ENCODE measurements at regions not wholly inside any gene's neighbourhood (a gene's known extent, or its start where the extent isn't known, plus 50 kb on each side); places are given as distances from the start of the nearest gene placed in this dataset.
A peak's percentile ranks its signal among the peaks of the same experiment; 100 is the strongest.

DNA sequence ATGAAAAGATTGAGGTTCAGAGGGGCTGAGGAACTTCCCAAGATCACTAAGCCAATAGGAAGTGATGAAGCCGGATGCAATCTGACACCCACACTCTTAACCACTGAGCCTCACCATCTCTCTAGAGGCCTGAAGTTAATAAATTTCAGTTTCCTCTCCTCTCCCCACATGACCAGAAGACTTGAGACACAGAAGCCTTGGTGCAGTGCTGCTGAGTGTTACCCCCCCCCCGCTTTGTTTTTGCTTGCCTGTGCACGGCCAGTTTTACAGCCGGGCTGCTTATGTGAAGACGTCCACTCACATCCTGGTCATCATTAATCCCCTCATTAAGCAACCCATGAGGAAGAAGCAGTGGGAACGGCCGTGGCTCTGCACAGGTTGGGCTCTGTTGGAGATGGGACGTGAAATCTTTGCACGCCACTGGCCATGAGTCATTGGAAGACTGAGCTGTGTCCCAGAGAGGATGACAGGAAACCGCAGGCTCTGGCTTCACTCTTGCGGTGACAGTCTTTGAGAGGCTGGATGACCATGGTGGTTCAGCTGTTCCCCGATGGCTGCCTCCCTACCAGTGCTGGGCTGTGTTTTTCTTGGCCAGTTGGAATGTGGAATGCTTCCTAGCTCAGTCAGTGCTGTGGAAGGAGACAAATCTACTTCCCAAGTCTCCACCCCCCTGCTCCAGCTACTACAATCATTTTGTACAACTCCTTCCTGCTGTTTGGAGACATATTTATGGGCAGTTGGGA, 232.6 kb upstream of the LRTM1 start:
- DNase-seq (ENCODE audit: low read depth, low spot score): peak; percentile 100
- in situ Hi-C loops (cut with HindIII; ENCODE audit: low sequenced_read_pairs): no loop called here
- TF ChIP-seq, protein P1, sequence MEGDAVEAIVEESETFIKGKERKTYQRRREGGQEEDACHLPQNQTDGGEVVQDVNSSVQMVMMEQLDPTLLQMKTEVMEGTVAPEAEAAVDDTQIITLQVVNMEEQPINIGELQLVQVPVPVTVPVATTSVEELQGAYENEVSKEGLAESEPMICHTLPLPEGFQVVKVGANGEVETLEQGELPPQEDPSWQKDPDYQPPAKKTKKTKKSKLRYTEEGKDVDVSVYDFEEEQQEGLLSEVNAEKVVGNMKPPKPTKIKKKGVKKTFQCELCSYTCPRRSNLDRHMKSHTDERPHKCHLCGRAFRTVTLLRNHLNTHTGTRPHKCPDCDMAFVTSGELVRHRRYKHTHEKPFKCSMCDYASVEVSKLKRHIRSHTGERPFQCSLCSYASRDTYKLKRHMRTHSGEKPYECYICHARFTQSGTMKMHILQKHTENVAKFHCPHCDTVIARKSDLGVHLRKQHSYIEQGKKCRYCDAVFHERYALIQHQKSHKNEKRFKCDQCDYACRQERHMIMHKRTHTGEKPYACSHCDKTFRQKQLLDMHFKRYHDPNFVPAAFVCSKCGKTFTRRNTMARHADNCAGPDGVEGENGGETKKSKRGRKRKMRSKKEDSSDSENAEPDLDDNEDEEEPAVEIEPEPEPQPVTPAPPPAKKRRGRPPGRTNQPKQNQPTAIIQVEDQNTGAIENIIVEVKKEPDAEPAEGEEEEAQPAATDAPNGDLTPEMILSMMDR (IDR thresholded peaks at IDR 0.05; ENCODE audit: low read depth, low read length): no peak
- H3K4me3 ChIP-seq (ENCODE audit: low read depth, low read length): no peak overlapping the region

- H3K4me3 ChIP-seq (ENCODE audit: low read depth, low read length): no peak overlapping the region
- TF ChIP-seq, protein P1 (IDR thresholded peaks at IDR 0.05; ENCODE audit: low read depth, low read length): no peak
- in situ Hi-C loops (cut with HindIII; ENCODE audit: low sequenced_read_pairs): no loop called here
- no peak for DNase-seq (ENCODE audit: low read depth, low spot score)
Observed at GRCh38 chr3:55159711-55160110, 231.9 kb upstream of the LRTM1 start.

- no peak for DNase-seq (ENCODE audit: low read depth, low spot score)
- TF ChIP-seq, protein P1 (IDR thresholded peaks at IDR 0.05; ENCODE audit: low read depth, low read length): no peak
- H3K4me3 ChIP-seq (ENCODE audit: low read depth, low read length): no peak overlapping the region
- in situ Hi-C loops (cut with HindIII; ENCODE audit: low sequenced_read_pairs): no loop called here
Observed at GRCh38 chr3:55159016-55159415, 231.2 kb upstream of the LRTM1 start.

DNA sequence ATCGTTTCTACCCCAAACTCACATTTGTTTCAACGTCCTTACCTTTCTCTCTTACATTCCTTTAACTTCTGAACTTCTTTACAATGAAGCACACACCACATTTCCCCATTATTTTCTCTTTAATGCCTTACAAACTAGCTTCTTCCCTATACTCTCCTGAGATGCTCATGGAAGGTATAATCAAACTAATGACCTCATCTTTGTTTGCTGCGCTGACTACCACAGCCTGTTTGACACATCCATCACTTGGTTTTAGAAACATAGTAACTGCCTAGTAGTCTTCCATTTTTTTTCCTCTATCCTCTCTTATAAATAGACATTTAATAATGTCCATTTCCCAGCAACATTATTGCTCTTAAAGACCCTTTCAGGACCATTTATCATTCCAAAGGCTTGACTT, 230.5 kb upstream of the LRTM1 start:
- in situ Hi-C loops (cut with HindIII; ENCODE audit: low sequenced_read_pairs): no loop called here
- no peak overlapping the region for H3K4me3 ChIP-seq (ENCODE audit: low read depth, low read length)
- no peak for DNase-seq (ENCODE audit: low read depth, low spot score)
- TF ChIP-seq, protein P1 (IDR thresholded peaks at IDR 0.05; ENCODE audit: low read depth, low read length): no peak

- peak; percentile 71 for DNase-seq (ENCODE audit: low read depth, low spot score)
- in situ Hi-C loops (cut with HindIII; ENCODE audit: low sequenced_read_pairs): no loop called here
- no peak overlapping the region for H3K4me3 ChIP-seq (ENCODE audit: low read depth, low read length)
- TF ChIP-seq, protein P1 (IDR thresholded peaks at IDR 0.05; ENCODE audit: low read depth, low read length): no peak
Observed at GRCh38 chr3:55157731-55158130, 229.9 kb upstream of the LRTM1 start.

- TF ChIP-seq, protein P1 (IDR thresholded peaks at IDR 0.05; ENCODE audit: low read depth, low read length): no peak
- in situ Hi-C loops (cut with HindIII; ENCODE audit: low sequenced_read_pairs): no loop called here
- H3K4me3 ChIP-seq (ENCODE audit: low read depth, low read length): no peak overlapping the region
- DNase-seq (ENCODE audit: low read depth, low spot score): peak; percentile 61
Observed at GRCh38 chr3:55156851-55157650, 229.2 kb upstream of the LRTM1 start.
